ENCODE measurements at regions not wholly inside any gene's neighbourhood (a gene's known extent, or its start where the extent isn't known, plus 50 kb on each side); places are given as distances from the start of the nearest gene placed in this dataset.
A peak's percentile ranks its signal among the peaks of the same experiment; 100 is the strongest.

- Mint-ChIP-seq H3K4me3 (no peak overlapping the region), H3K27me3 (ENCODE audit: low read depth in 2 of 2) (no peaks in the 10 kb centered on the region), H3K27ac (no peak overlapping the region), H3K9me3 (no peaks in the 10 kb centered on the region), H3K4me1 (no peaks in the 10 kb centered on the region), H3K36me3 (no peaks in the 10 kb centered on the region)
- no peaks in the 10 kb centered on the region for H3K27me3 ChIP-seq (ENCODE audit: control insufficient read depth, insufficient read depth, low read length)
- 92% methylated on average over 10 of the region's 10 CpGs for WGBS (ENCODE audit: insufficient coverage)
- ATAC-seq (peak in 1 of 3 donors; percentile 38), DNase-seq (no peak)
- intact Hi-C loops (cut with micrococcal nuclease) = no loop called here
- no peak for TF ChIP-seq CTCF (IDR thresholded peaks at IDR 0.05)
- no peak overlapping the region for H3K4me3 ChIP-seq (ENCODE audit: low read length)
- H3K36me3 ChIP-seq (ENCODE audit: control insufficient read depth, insufficient read depth, low read length) = no peaks in the 10 kb centered on the region
- no peak overlapping the region for H3K27ac ChIP-seq (ENCODE audit: low read length)
- H3K4me1 ChIP-seq (ENCODE audit: control insufficient read depth, insufficient read depth, low read length) = no peaks in the 10 kb centered on the region
- no peaks in the 10 kb centered on the region for H3K9me3 ChIP-seq (ENCODE audit: control insufficient read depth, insufficient read depth, low read length)
Observed at GRCh38 chr2:3045318-3045921, 332.2 kb downstream of the EIPR1 start.

- ATAC-seq = no peak
- H3K9me3 ChIP-seq (ENCODE audit: control insufficient read depth, insufficient read depth, low read length) = no peaks in the 10 kb centered on the region
- intact Hi-C loops (cut with micrococcal nuclease) = no loop called here
- Mint-ChIP-seq H3K4me3 (no peak overlapping the region), H3K4me1 (no peaks in the 10 kb centered on the region), H3K27ac (no peak overlapping the region), H3K27me3 (ENCODE audit: low read depth in 2 of 2) (no peaks in the 10 kb centered on the region), H3K36me3 (no peaks in the 10 kb centered on the region), H3K9me3 (no peaks in the 10 kb centered on the region)
- no peak overlapping the region for H3K4me3 ChIP-seq (ENCODE audit: low read length)
- no peak for TF ChIP-seq CTCF (IDR thresholded peaks at IDR 0.05)
- DNase-seq = no peak
- H3K36me3 ChIP-seq (ENCODE audit: control insufficient read depth, insufficient read depth, low read length) = no peaks in the 10 kb centered on the region
- WGBS (ENCODE audit: insufficient coverage) = 94% methylated on average over 15 of the region's 15 CpGs
- no peaks in the 10 kb centered on the region for H3K4me1 ChIP-seq (ENCODE audit: control insufficient read depth, insufficient read depth, low read length)
- no peaks in the 10 kb centered on the region for H3K27me3 ChIP-seq (ENCODE audit: control insufficient read depth, insufficient read depth, low read length)
- no peak overlapping the region for H3K27ac ChIP-seq (ENCODE audit: low read length)
Observed at GRCh38 chr2:3044587-3045317, 332.9 kb downstream of the EIPR1 start.

GRCh38 chr2:3043726-3044125, 333.9 kb downstream of the EIPR1 start:
- intact Hi-C loops (cut with micrococcal nuclease) = no loop called here
- ATAC-seq (no peak), DNase-seq (no peak)
- no peak overlapping the region for H3K4me3 ChIP-seq (ENCODE audit: low read length)
- Mint-ChIP-seq H3K27ac (no peak overlapping the region), H3K36me3 (no peaks in the 10 kb centered on the region), H3K27me3 (ENCODE audit: low read depth in 2 of 2) (no peaks in the 10 kb centered on the region), H3K9me3 (no peaks in the 10 kb centered on the region), H3K4me1 (no peaks in the 10 kb centered on the region), H3K4me3 (no peak overlapping the region)
- 89% methylated on average over 8 of the region's 8 CpGs for WGBS (ENCODE audit: insufficient coverage)
- no peaks in the 10 kb centered on the region for H3K9me3 ChIP-seq (ENCODE audit: control insufficient read depth, insufficient read depth, low read length)
- no peaks in the 10 kb centered on the region for H3K4me1 ChIP-seq (ENCODE audit: control insufficient read depth, insufficient read depth, low read length)
- H3K27me3 ChIP-seq (ENCODE audit: control insufficient read depth, insufficient read depth, low read length) = no peaks in the 10 kb centered on the region
- H3K27ac ChIP-seq (ENCODE audit: low read length) = no peak overlapping the region
- H3K36me3 ChIP-seq (ENCODE audit: control insufficient read depth, insufficient read depth, low read length) = no peaks in the 10 kb centered on the region
- TF ChIP-seq CTCF (IDR thresholded peaks at IDR 0.05) = no peak
